Stimulated activated CD8-positive, alpha-beta memory T cell treated with anti-CD3 and anti-CD28 coated beads, Interleukin-15, amount 100 ng/mL, for 48 hours (primary cell): ENCODE measurements at regions not wholly inside any gene's neighbourhood (a gene's known extent, or its start where the extent isn't known, plus 50 kb on each side); places are given as distances from the start of the nearest gene placed in this dataset.
"Not testable (repeated sequence)": the region's sequence is repeated elsewhere in the genome, so short reads cannot be mapped to it uniquely, and the experiment has no call there.

Source experiments
- DNase-seq, 2 donors: peaks; one replicate each; pipeline ENCODE4 v3.0.0-alpha.2; 2020; ENCODE audit warnings: low read depth in 2 of 2

GRCh38 chr13:74730556-74731331 is 596.5 kb upstream of the KLF12 start:
- no peak for DNase-seq

DNA sequence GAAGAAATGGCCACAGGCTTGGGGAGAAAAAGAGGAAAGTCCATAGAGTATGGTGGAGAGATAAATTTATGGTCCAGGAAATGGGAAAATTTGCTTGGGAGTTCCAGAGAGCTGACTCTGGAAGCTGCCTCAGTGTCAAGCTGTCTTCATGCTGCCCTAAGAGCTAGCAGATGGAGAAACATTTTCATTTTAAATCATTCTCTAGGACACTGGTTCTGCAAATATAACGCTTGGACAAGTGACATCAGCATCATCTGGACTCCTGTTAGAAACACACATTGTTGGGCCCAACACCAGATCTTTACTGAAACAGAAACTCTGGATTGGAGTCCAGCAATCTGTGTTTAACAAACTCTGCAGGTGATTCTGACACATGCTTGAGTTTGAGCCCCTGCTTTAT is 592.0 kb upstream of the KLF12 start:
- no peak for DNase-seq

- DNase-seq, result not testable (repeated sequence)
These were observed 584.1 kb upstream of the KLF12 start for GRCh38 chr13:74718232-74718842.

DNA sequence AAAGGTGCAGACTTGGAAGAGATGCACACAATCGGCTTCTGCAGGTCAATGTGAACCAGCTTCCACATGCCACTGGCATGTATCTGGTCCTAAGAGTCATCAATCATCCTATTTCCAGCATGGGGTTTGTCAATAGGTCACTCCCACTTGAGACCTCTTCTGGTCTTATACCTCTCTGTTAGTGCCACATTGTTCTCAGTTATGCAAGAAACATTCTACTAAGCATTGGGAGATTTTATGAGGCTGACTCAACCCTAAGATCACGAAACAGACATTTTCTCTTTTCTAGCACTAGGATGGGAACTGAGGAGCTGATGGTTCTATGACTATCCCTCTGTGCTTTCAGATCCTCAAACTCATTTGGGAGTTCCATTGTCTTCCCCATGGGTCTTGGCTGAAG is 581.5 kb upstream of the KLF12 start:
- no peak for DNase-seq

DNA sequence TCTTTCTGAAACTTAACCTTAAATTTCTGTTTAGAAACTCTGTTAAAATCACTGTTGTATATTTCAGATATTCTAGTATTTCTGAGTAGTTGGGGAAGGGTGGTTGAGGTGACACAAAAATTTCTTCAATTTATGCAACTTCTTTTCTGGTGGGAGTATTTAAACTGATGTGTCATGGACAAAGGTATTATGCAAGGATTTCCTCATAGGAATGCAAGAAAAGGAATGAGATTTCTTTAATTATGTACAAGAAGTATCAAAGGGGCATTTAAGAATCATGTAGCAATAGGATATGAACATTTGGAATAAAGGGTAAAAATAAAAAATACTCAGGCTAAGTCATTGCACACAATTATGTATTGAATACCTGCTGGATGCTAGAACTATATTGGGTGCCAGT is 575.8 kb upstream of the KLF12 start:
- DNase-seq, result no peak

DNA sequence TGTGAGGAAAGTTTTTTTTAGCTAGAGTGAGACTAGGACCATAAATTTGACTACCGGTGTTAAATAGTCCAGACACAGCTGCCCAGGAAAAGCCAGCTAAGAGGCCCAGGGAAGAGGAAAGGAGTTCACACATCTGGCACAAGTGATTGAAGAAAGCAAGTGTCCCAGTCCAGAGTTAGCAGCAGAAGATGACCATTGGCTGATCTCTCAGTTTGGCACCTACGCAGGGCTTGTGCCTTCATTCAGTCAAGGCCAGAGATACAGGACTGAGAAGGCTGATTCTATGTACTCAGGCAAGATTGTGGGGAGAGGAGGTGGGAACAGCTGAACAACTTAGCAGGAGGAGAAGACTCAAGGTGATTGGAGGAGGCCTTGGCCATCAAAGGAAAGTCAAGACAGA is 575.0 kb upstream of the KLF12 start:
- DNase-seq, result no peak

GRCh38 chr13:74708629-74709028 is 574.4 kb upstream of the KLF12 start:
- no peak for DNase-seq

DNA sequence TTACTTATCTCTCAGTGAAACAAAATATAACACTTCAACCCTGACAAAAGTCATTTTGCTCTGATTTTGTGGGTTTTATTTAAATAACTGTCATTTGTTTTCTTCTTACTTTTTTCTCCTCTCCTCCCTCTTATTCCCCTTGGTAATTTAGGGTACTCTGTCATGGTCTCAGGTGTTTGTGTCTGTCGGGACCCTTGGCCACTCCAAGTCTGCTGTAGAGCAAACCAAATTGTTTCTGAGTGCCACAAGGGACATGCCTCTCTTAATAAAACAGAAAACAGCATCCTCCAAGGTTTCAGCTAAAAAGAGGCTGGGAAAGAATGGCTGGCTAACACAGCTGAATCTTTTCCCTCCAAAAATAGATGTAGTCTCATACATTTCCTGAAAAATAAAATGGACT is 573.1 kb upstream of the KLF12 start:
- no peak for DNase-seq

GRCh38 chr13:74706801-74707200 is 572.6 kb upstream of the KLF12 start:
- DNase-seq, result no peak

GRCh38 chr13:74705438-74705837 is 571.2 kb upstream of the KLF12 start:
- DNase-seq, result no peak

DNA sequence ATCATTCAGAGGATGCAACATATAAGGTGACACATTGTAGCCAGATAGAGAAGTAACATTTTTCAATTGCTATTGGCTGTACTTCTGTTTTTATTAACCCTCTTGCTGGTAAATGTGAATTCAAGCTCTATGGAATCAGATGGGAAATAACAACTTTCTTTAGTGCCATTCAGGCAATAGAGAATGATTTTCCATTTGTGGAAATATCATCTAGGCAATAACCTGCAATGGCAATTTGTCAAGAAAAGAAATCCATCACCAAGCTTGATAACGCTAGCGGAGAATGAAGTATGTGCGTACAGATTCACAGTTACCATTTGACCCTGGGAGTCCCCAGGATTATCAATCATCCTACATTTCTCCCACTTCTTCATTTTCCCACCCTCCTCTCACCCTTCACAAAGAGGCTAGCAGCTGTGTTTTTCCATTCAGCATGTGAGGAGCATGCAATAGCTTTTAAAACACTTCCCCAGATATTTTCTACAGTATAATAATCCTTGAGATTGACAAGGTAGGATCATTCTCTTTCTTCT is 569.7 kb upstream of the KLF12 start:
- DNase-seq, result no peak

DNA sequence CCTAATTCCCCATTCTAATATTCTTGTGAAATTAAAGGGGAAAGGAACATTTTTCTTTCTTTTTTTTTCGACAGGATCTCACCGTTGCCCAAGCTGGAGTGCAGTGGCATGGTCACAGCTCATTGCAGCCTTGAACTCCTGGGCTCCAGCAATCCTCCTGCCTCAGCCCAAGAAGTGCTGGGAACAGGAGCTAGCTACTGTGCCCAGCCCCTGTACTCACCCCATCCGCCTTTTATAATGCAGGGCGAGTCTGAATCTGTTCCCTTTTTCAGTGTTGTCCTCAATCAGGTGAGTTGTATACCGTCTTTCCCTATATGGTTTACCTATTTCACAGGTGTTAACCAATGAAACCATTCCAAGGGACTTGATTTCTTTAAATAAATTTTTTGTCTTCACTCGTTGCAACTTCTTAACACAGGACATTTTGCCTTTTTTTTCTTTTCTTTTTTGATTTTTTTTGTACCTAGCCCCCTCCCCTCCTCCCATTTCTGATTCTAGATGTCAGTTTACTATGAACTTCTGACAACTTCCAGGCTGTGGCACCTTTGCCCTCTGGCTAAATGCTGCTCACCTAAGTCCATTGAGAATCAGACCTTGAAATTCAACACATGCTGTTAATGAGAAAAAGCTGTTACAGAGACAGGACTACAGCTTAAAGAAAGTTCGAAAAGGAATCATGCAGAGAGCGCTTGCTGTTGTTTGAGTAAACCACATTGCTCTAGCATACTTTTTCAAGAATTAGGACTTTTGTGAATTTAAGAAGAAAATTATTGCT is 562.1 kb upstream of the KLF12 start:
- no peak for DNase-seq

- no peak for DNase-seq
These were observed 561.0 kb upstream of the KLF12 start for GRCh38 chr13:74695021-74695800.

DNA sequence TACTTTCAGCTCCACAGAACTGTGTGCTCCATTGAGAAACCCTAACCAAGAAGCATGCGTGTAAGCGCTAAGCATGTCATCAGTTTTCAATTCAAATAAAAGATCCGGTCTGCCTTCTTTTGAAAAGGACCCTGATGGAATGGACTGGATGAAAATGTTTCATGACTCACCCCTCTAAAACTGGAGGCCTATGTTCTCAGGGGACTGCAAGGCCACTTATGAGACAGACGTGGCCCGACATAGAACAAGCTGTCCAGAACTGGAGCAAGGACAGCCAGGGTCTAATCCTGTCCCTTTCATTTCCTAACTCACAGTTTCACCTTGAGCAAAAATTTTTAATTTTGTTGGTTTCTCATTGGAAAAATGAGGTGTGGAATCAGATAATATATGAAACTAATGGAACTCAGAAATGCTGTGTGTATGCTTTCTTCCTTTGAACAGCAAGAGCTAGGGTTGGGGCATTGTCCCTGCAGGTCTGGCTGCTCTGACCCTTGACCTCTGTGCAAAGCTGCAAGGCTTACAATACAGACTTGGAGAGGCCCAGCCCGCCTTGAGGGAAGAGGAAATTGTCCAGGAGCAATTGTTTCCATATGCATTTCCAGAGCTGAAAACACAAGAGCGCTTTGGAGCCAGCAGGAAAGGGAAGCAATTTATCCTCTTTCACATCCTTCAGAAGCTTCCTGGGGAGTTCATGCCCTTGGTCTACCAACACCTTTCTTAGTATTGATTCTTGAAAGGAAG is 553.4 kb upstream of the KLF12 start:
- DNase-seq, result no peak

GRCh38 chr13:74683411-74683810 is 549.2 kb upstream of the KLF12 start:
- DNase-seq, result no peak

- DNase-seq, result no peak
These were observed 548.5 kb upstream of the KLF12 start for GRCh38 chr13:74682746-74683145.

DNA sequence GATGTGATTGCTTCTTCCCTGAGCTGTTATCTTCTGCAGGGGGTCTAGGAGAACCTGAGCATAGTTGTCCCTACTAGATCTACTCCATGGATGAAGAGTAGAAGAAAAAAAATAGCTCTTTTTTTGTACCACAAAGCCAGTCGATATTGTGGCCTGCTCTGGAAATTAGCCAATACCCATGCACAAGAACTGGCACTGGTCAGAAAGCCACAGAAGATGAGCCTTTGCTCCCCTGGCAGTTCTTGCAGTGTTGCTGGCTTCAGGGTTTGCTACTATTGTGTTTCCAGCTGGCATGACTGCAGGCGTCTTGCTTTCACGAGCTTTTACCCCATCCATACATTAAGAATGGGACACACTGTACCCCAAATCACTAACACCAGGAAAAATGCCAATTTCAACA is 547.7 kb upstream of the KLF12 start:
- DNase-seq, result no peak

DNA sequence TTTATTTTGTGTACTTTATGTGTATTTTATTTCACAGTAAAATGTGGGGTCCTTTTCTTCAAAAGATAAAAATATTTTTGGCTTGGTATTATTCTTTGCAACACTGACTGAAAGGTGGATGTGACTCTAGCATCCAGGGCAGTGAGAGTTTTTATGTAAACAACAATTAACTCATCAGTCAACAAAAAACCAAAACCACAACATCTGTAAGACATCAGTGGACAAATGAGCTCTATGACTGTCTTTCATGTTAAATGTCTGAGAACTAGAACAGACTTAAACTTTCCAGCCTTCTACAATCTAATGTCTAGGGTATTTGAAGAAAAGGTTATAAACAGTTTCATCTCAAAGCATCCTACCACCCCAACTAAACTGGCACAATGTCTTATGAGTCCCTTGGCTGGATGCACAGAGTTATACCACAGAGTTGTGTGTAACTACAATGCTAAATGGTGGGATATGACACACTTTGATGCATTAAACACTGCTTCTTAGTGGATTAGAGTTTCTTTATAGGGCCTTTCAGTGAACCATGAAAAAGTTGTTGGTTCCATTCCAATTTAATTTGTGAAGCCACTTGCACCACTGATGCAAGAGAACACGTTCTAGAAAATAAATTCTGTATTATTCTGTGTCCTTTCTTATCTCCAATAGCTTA is 544.2 kb upstream of the KLF12 start:
- no peak for DNase-seq

DNA sequence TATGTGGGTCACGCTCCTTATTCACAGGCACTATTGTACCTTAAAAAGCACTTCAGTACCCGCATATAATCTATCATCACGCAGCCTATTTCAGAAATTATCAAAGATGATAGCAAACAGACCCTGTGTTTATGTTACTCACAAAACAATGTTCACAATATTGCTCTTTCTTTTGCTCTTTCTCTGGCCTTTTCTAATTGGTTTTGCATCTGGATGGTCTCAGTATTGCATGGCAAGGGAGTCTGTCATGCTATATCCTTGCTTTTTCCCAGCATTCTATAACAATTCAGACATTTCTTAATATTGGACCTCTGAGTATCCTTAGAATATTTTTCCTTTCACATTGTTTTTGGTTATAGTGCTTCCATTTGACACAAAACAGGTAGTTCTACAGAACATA is 541.8 kb upstream of the KLF12 start:
- DNase-seq, result no peak

- DNase-seq, result no peak
These were observed 541.0 kb upstream of the KLF12 start for GRCh38 chr13:74675182-74675581.

DNA sequence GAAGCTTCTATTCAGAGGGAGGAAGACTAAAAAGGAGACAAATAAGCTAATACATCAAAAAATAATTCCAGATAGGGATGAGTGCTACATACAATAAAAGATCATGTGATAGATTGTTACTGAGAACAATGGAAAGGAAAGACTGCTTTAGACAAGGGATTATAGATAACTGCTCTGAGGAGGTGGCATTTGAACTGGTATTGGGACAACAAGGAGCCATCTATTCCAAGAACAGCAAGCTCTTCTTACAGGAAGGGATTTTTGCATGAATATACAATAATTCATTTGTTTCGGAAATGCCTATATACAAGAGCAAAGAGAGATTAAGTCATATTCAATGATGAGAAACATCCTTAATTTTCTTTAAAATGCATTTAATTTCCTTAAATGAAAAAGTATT is 540.5 kb upstream of the KLF12 start:
- no peak for DNase-seq
